ENCODE measurements at regions not wholly inside any gene's neighbourhood (a gene's known extent, or its start where the extent isn't known, plus 50 kb on each side); places are given as distances from the start of the nearest gene placed in this dataset.

GRCh38 chr1:229759586-229759985 is 133.5 kb downstream of the URB2 start:
- Histone ChIP-seq H3K36me3 (ENCODE audit: control insufficient read depth, insufficient read depth, low read length) (no peaks in the 10 kb centered on the region), H3K4me1 (ENCODE audit: control insufficient read depth, insufficient read depth, low read length) (no peaks in the 10 kb centered on the region), H3K9me3 (ENCODE audit: control insufficient read depth, insufficient read depth, low read length) (no peaks in the 10 kb centered on the region), H3K27ac (ENCODE audit: low read depth, low read length) (no peak overlapping the region), H3K27me3 (ENCODE audit: control insufficient read depth, insufficient read depth, low read length) (no peaks in the 10 kb centered on the region), H3K4me3 (ENCODE audit: low read depth, low read length) (no peak overlapping the region)
- WGBS (ENCODE audit: insufficient coverage): no CpG with 5 or more reads among the region's 2 CpGs
- no peak for DNase-seq (ENCODE audit: low read depth in 4 of 6, low spot score in 6 of 6)

- WGBS (ENCODE audit: insufficient coverage): 81% methylated on average over 7 of the region's 7 CpGs
- Histone ChIP-seq H3K4me3 (ENCODE audit: low read depth, low read length) (no peak overlapping the region), H3K27ac (ENCODE audit: low read depth, low read length) (no peak overlapping the region), H3K4me1 (ENCODE audit: control insufficient read depth, insufficient read depth, low read length) (no peaks in the 10 kb centered on the region), H3K27me3 (ENCODE audit: control insufficient read depth, insufficient read depth, low read length) (no peaks in the 10 kb centered on the region), H3K36me3 (ENCODE audit: control insufficient read depth, insufficient read depth, low read length) (no peaks in the 10 kb centered on the region), H3K9me3 (ENCODE audit: control insufficient read depth, insufficient read depth, low read length) (no peaks in the 10 kb centered on the region)
- no peak for DNase-seq (ENCODE audit: low read depth in 4 of 6, low spot score in 6 of 6)
Observed at GRCh38 chr1:229760478-229760996, 134.5 kb downstream of the URB2 start.

GRCh38 chr1:229762891-229763290 is 136.8 kb downstream of the URB2 start:
- 54% methylated on average over 4 of the region's 5 CpGs for WGBS (ENCODE audit: insufficient coverage)
- no peak for DNase-seq (ENCODE audit: low read depth in 4 of 6, low spot score in 6 of 6)
- H3K27me3 ChIP-seq (ENCODE audit: control insufficient read depth, insufficient read depth, low read length): no peaks in the 10 kb centered on the region
- no peaks in the 10 kb centered on the region for H3K9me3 ChIP-seq (ENCODE audit: control insufficient read depth, insufficient read depth, low read length)
- H3K4me1 ChIP-seq (ENCODE audit: control insufficient read depth, insufficient read depth, low read length): no peaks in the 10 kb centered on the region
- H3K4me3 ChIP-seq (ENCODE audit: low read depth, low read length): no peak overlapping the region
- no peak overlapping the region for H3K27ac ChIP-seq (ENCODE audit: low read depth, low read length)
- H3K36me3 ChIP-seq (ENCODE audit: control insufficient read depth, insufficient read depth, low read length): no peaks in the 10 kb centered on the region

GRCh38 chr1:229768232-229768631 is 142.2 kb downstream of the URB2 start:
- Histone ChIP-seq H3K27ac (ENCODE audit: low read depth, low read length) (no peak overlapping the region), H3K27me3 (ENCODE audit: control insufficient read depth, insufficient read depth, low read length) (no peaks in the 10 kb centered on the region), H3K9me3 (ENCODE audit: control insufficient read depth, insufficient read depth, low read length) (no peaks in the 10 kb centered on the region), H3K4me1 (ENCODE audit: control insufficient read depth, insufficient read depth, low read length) (no peaks in the 10 kb centered on the region), H3K36me3 (ENCODE audit: control insufficient read depth, insufficient read depth, low read length) (no peaks in the 10 kb centered on the region), H3K4me3 (ENCODE audit: low read depth, low read length) (no peak overlapping the region)
- 100% methylated on average over 2 of the region's 5 CpGs for WGBS (ENCODE audit: insufficient coverage)
- DNase-seq (ENCODE audit: low read depth in 4 of 6, low spot score in 6 of 6): no peak

- H3K4me3 ChIP-seq (ENCODE audit: low read depth, low read length): no peak overlapping the region
- H3K4me1 ChIP-seq (ENCODE audit: control insufficient read depth, insufficient read depth, low read length): no peaks in the 10 kb centered on the region
- H3K27me3 ChIP-seq (ENCODE audit: control insufficient read depth, insufficient read depth, low read length): no peaks in the 10 kb centered on the region
- no peak overlapping the region for H3K27ac ChIP-seq (ENCODE audit: low read depth, low read length)
- no peak for DNase-seq (ENCODE audit: low read depth in 4 of 6, low spot score in 6 of 6)
- H3K36me3 ChIP-seq (ENCODE audit: control insufficient read depth, insufficient read depth, low read length): no peaks in the 10 kb centered on the region
- 90% methylated on average over 3 of the region's 3 CpGs for WGBS (ENCODE audit: insufficient coverage)
- H3K9me3 ChIP-seq (ENCODE audit: control insufficient read depth, insufficient read depth, low read length): no peaks in the 10 kb centered on the region
Observed at GRCh38 chr1:229769006-229769405, 143.0 kb downstream of the URB2 start.

DNA sequence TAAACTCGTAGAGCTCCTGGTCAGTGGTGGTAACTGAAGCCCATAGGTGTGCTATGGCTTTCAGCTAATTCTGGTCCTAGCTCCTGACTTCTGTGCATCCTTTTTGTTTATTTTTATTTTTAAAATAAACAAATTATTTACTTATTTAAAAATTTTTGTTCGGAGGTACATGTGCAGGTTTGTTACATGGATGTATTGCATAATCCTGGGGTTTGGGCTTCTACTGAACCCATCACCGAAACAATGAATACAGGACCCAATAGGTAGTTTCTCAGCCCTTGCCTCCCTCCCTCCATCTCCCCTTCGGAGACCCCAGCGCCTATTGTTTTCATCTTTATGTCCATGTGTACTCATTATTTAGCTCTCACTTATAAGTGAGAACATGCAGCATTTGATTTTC is 143.8 kb downstream of the URB2 start:
- H3K27me3 ChIP-seq (ENCODE audit: control insufficient read depth, insufficient read depth, low read length): no peaks in the 10 kb centered on the region
- no peak overlapping the region for H3K27ac ChIP-seq (ENCODE audit: low read depth, low read length)
- WGBS (ENCODE audit: insufficient coverage): 67% methylated on average over 1 of the region's 5 CpGs
- no peak overlapping the region for H3K4me3 ChIP-seq (ENCODE audit: low read depth, low read length)
- no peak for DNase-seq (ENCODE audit: low read depth in 4 of 6, low spot score in 6 of 6)
- H3K9me3 ChIP-seq (ENCODE audit: control insufficient read depth, insufficient read depth, low read length): no peaks in the 10 kb centered on the region
- H3K4me1 ChIP-seq (ENCODE audit: control insufficient read depth, insufficient read depth, low read length): no peaks in the 10 kb centered on the region
- H3K36me3 ChIP-seq (ENCODE audit: control insufficient read depth, insufficient read depth, low read length): no peaks in the 10 kb centered on the region

GRCh38 chr1:229778794-229779193 is 152.7 kb downstream of the URB2 start:
- H3K27me3 ChIP-seq (ENCODE audit: control insufficient read depth, insufficient read depth, low read length): no peaks in the 10 kb centered on the region
- no peaks in the 10 kb centered on the region for H3K36me3 ChIP-seq (ENCODE audit: control insufficient read depth, insufficient read depth, low read length)
- peak overlapping the region; percentile 19 for H3K27ac ChIP-seq (ENCODE audit: low read depth, low read length)
- peaks cover 26% of the 10 kb centered on the region for H3K4me1 ChIP-seq (ENCODE audit: control insufficient read depth, insufficient read depth, low read length)
- peak in 5 of 6 donors; percentile 33 to 91 (median 59) for DNase-seq (ENCODE audit: low read depth in 4 of 6, low spot score in 6 of 6)
- no peaks in the 10 kb centered on the region for H3K9me3 ChIP-seq (ENCODE audit: control insufficient read depth, insufficient read depth, low read length)
- WGBS (ENCODE audit: insufficient coverage): 15% methylated on average over 4 of the region's 5 CpGs
- H3K4me3 ChIP-seq (ENCODE audit: low read depth, low read length): no peak overlapping the region

DNA sequence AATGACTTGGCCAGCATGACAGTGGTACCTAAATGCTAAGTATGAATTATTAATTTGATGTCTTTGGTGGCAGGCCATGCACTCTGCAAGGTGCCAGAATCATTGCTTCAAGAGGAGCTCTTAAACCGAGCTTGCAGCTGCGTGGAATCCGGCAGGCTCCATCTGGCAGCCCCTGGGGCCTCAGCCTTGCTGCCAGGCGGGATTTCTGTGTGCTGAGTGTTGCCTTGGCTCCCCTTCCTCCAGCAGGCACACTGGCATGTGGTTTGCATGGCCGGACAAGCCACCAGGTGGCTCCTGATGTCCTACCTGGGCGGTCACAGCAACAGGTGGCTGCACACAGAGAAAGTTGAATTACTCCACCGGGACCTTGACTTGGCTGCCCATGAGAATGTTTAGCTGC is 155.4 kb downstream of the URB2 start:
- Histone ChIP-seq H3K27ac (ENCODE audit: low read depth, low read length) (no peak overlapping the region), H3K36me3 (ENCODE audit: control insufficient read depth, insufficient read depth, low read length) (no peaks in the 10 kb centered on the region), H3K4me1 (ENCODE audit: control insufficient read depth, insufficient read depth, low read length) (peaks cover 26% of the 10 kb centered on the region), H3K27me3 (ENCODE audit: control insufficient read depth, insufficient read depth, low read length) (no peaks in the 10 kb centered on the region), H3K4me3 (ENCODE audit: low read depth, low read length) (no peak overlapping the region), H3K9me3 (ENCODE audit: control insufficient read depth, insufficient read depth, low read length) (no peaks in the 10 kb centered on the region)
- 20% methylated on average over 7 of the region's 7 CpGs for WGBS (ENCODE audit: insufficient coverage)
- DNase-seq (ENCODE audit: low read depth in 4 of 6, low spot score in 6 of 6): peak in 2 of 6 donors; percentile 81 to 85

DNA sequence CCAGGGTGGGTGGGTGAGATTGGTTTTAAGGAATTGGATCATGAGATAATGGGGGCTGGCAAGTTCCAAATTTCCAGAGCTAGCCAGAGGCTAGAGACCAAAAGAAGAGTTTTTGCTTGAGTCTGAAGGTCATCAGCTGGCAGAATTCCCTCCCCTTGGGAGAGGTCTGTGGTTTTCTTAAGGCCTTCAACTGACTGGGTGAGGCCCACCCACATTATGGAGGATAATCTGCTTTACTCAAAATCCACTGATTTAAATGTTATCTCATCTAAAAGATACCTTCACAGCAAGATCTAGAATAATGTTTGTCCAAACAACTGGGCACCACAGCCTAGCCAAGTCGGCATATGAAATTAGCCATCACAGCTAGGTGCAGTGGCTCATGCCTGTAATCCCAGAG is 156.4 kb downstream of the URB2 start:
- Histone ChIP-seq H3K27ac (ENCODE audit: low read depth, low read length) (no peak overlapping the region), H3K9me3 (ENCODE audit: control insufficient read depth, insufficient read depth, low read length) (no peaks in the 10 kb centered on the region), H3K4me1 (ENCODE audit: control insufficient read depth, insufficient read depth, low read length) (peaks cover 26% of the 10 kb centered on the region), H3K27me3 (ENCODE audit: control insufficient read depth, insufficient read depth, low read length) (no peaks in the 10 kb centered on the region), H3K36me3 (ENCODE audit: control insufficient read depth, insufficient read depth, low read length) (no peaks in the 10 kb centered on the region), H3K4me3 (ENCODE audit: low read depth, low read length) (no peak overlapping the region)
- 100% methylated on average over 1 of the region's 1 CpG for WGBS (ENCODE audit: insufficient coverage)
- DNase-seq (ENCODE audit: low read depth in 4 of 6, low spot score in 6 of 6): no peak

DNA sequence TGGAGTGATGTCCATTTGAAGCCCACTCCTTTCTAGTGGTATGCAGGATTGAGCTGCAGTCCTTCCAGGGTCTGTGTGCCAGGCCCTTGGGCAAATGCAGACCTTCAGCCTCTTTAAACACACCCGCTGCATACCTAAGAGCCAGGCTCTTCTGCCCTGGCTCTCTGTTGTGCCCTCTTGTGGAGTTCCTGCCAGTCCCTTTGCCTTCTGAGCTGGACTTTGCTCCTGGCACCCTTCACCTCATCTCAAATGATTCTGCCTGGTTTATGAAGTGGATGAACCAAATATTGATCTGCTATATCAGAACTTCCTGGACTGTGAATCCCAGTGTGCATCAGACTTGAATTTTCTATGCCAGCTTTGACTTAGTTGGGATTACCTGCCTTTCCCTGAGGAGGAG is 158.8 kb downstream of the URB2 start:
- Histone ChIP-seq H3K9me3 (ENCODE audit: control insufficient read depth, insufficient read depth, low read length) (no peaks in the 10 kb centered on the region), H3K4me3 (ENCODE audit: low read depth, low read length) (no peak overlapping the region), H3K36me3 (ENCODE audit: control insufficient read depth, insufficient read depth, low read length) (no peaks in the 10 kb centered on the region), H3K27me3 (ENCODE audit: control insufficient read depth, insufficient read depth, low read length) (no peaks in the 10 kb centered on the region), H3K4me1 (ENCODE audit: control insufficient read depth, insufficient read depth, low read length) (peaks cover 13% of the 10 kb centered on the region), H3K27ac (ENCODE audit: low read depth, low read length) (no peak overlapping the region)
- 100% methylated on average over 1 of the region's 1 CpG for WGBS (ENCODE audit: insufficient coverage)
- DNase-seq (ENCODE audit: low read depth in 4 of 6, low spot score in 6 of 6): no peak

Data from spinal cord (tissue), 9 donors.